Head of caudate nucleus (tissue), 42 donors: ENCODE measurements at regions not wholly inside any gene's neighbourhood (a gene's known extent, or its start where the extent isn't known, plus 50 kb on each side); places are given as distances from the start of the nearest gene placed in this dataset.
A peak's percentile ranks its signal among the peaks of the same experiment; 100 is the strongest.
"Not testable (repeated sequence)": the region's sequence is repeated elsewhere in the genome, so short reads cannot be mapped to it uniquely, and the experiment has no call there.

Source experiments
- DNase-seq, 42 donors: peaks; one replicate each; pipeline versions ENCODE4 v3.0.0 to v3.0.0-alpha.2; 2020 to 2021; ENCODE audit warnings: mixed read lengths in 7 of 42
- intact Hi-C: fragments of 100-400 bp; cut with DNase I; formaldehyde crosslinking; loops from one replicate; pipeline ENCODE4 v1.15.0; 2022

GRCh38 chr17:65332779-65333178 is 195.6 kb downstream of the RGS9 start:
- intact Hi-C loops, result no loop called here

GRCh38 chr17:65332375-65332774 is 195.2 kb downstream of the RGS9 start:
- intact Hi-C loops, result no loop called here
- DNase-seq, result no peak

More at GRCh38 chr17:65332779-65333178, 195.6 kb downstream of the RGS9 start:
- no peak for DNase-seq

GRCh38 chr17:65328567-65328966 is 191.4 kb downstream of the RGS9 start:
- no peak for DNase-seq
- intact Hi-C loops, result no loop called here

GRCh38 chr17:65324611-65325342 is 187.6 kb downstream of the RGS9 start:
- intact Hi-C loops, result no loop called here
- no peak for DNase-seq

- intact Hi-C loops, result no loop called here
- no peak for DNase-seq
Observed at GRCh38 chr17:65323049-65323448, 185.9 kb downstream of the RGS9 start.

GRCh38 chr17:65320820-65321219 is 183.7 kb downstream of the RGS9 start:
- DNase-seq, result no peak
- intact Hi-C loops, result no loop called here

- no peak for DNase-seq
- intact Hi-C loops, result no loop called here
Observed at GRCh38 chr17:65314212-65314611, 177.0 kb downstream of the RGS9 start.

GRCh38 chr17:65312718-65313377 is 175.7 kb downstream of the RGS9 start:
- intact Hi-C loops, result no loop called here
- no peak for DNase-seq

GRCh38 chr17:65311261-65311660 is 174.1 kb downstream of the RGS9 start:
- no peak for DNase-seq
- intact Hi-C loops, result no loop called here

GRCh38 chr17:65307961-65308316 is 170.8 kb downstream of the RGS9 start:
- no peak for DNase-seq

GRCh38 chr17:65307081-65307960 is 170.2 kb downstream of the RGS9 start:
- DNase-seq, result no peak
- intact Hi-C loops, result no loop called here

More at GRCh38 chr17:65307961-65308316, 170.8 kb downstream of the RGS9 start:
- intact Hi-C loops, result no loop called here

GRCh38 chr17:65305778-65306177 is 168.6 kb downstream of the RGS9 start:
- DNase-seq, result no peak
- intact Hi-C loops, result no loop called here

GRCh38 chr17:65305116-65305515 is 167.9 kb downstream of the RGS9 start:
- no peak for DNase-seq
- intact Hi-C loops, result no loop called here

- intact Hi-C loops, DNase-seq: not testable (repeated sequence)
Observed at GRCh38 chr17:65301882-65302281, 164.7 kb downstream of the RGS9 start.

GRCh38 chr17:65301184-65301583 is 164.0 kb downstream of the RGS9 start:
- DNase-seq, result no peak
- intact Hi-C loops, result no loop called here

GRCh38 chr17:65297916-65298315 is 160.7 kb downstream of the RGS9 start:
- intact Hi-C loops, result no loop called here
- DNase-seq, result no peak

- no peak for DNase-seq
- intact Hi-C loops, result no loop called here
Observed at GRCh38 chr17:65297384-65297783, 160.2 kb downstream of the RGS9 start.

- peak; percentile 21 to 83 (median 65) for DNase-seq
- intact Hi-C loops, result no loop called here
Observed at GRCh38 chr17:65294181-65294719, 157.1 kb downstream of the RGS9 start.

- DNase-seq, result no peak
- intact Hi-C loops, result no loop called here
Observed at GRCh38 chr17:65293584-65294180, 156.5 kb downstream of the RGS9 start.
